ENCODE measurements at regions not wholly inside any gene's neighbourhood (a gene's known extent, or its start where the extent isn't known, plus 50 kb on each side); places are given as distances from the start of the nearest gene placed in this dataset.

DNA sequence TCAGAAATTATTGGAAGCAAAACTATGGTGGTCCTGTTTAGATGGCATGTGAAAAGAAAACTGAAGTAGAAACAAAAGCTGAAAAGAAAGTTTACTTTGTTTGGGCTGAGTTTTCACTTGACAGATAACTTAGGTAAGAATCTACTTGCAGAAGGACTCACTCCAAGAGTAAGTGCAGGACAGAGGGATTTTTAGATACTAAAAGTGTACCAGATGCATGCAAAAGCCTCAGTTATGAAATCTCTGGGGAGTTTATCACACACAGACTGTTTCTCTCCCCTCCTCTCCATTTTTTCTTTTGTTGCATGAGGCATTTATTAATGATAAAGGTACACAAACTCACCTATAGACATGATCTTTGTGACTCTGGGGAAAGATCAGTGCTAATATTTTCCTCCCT lies 127.5 kb upstream of the GIMD1 start:
- TF ChIP-seq EZH2 (IDR thresholded peaks at IDR 0.05) = no peak
- no peak for TF ChIP-seq POLR2AphosphoS5 (IDR thresholded peaks at IDR 0.05; ENCODE audit: borderline replicate concordance, low read depth, low read length)
- TF ChIP-seq FOXP2 (optimal IDR thresholded peaks at IDR 0.05; ENCODE audit: control extremely low read depth, extremely low read length, insufficient read depth) = no peak

Data from SK-N-MC (cell line).